NK-92 treated with Interleukin-12 subunit alpha and Interleukin-12 subunit beta, amount 100 ng/mL, for 24 hours (cell line): ENCODE measurements at regions not wholly inside any gene's neighbourhood (a gene's known extent, or its start where the extent isn't known, plus 50 kb on each side); places are given as distances from the start of the nearest gene placed in this dataset.
"Not testable (repeated sequence)": the region's sequence is repeated elsewhere in the genome, so short reads cannot be mapped to it uniquely, and the experiment has no call there.

Source experiments
- DNase-seq: peaks from one replicate; lab custom pipeline; 2025; lab: John Stamatoyannopoulos, UW

DNA sequence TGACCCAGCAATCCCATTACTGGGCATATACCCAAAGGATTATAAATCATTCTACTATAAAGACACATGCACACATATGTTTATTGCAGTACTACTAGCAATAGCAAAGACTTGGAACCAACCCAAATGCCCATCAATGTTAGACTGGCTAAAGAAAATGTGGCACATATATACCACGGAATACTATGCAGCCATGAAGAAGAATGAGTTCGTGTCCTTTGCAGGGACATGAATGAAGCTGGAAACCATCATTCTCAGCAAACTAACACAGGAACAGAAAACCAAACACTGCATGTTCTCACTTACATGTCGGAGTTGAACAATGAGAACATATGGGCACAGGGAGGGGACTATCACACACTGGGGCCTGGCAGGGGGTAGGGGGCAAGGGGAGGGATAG lies 183.0 kb downstream of the HACE1 start:
- not testable (repeated sequence) for DNase-seq

DNA sequence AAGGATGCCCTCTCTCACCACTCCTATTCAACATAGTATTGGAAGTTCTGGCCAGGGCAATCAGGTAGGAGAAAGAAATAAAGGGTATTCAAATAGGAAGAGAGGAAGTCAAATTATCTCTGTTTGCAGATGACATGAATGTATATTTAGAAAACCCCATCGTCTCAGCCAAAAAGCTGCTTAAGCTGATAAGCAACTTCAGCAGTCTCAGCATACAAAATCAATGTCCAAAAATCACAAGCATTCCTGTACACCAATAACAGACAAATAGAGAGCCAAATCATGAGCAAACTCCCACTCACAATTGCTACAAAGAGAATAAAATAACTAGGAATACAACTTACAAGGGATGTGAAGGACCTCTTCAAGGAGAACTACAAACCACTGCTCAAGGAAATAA lies 184.6 kb downstream of the HACE1 start:
- DNase-seq = not testable (repeated sequence)

DNA sequence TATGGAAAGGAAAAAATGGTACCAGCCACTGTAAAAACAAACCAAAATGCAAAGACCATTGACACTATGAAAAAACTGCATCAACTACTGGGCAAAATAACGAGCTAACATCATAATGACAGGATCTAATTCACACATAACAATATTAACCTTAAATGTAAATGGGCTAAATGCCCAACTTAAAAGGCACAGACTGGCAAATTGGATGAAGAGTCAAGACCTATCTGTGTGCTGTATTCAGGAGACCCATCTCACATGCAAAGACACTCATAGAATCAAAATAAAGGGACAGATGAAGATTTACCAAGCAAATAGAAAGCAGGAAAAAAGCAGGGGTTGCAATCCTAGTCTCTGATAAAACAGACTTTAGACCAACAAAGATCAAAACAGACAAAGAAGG lies 186.6 kb downstream of the HACE1 start:
- DNase-seq = not testable (repeated sequence)

DNA sequence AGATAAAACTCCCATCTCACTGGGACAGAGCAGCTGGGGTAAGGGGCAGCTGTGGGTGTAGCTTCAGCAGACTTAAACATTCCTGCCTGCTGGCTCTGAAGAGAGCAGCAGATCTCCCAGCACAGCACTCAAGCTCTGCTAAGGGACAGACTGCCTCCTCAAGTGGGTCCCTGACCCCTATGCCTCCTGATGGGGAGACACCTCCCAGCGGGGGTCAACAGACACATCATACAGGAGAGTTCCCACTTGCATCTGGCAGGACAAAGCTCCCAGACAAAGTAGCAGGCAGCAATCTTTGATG lies 188.2 kb downstream of the HACE1 start:
- not testable (repeated sequence) for DNase-seq

DNA sequence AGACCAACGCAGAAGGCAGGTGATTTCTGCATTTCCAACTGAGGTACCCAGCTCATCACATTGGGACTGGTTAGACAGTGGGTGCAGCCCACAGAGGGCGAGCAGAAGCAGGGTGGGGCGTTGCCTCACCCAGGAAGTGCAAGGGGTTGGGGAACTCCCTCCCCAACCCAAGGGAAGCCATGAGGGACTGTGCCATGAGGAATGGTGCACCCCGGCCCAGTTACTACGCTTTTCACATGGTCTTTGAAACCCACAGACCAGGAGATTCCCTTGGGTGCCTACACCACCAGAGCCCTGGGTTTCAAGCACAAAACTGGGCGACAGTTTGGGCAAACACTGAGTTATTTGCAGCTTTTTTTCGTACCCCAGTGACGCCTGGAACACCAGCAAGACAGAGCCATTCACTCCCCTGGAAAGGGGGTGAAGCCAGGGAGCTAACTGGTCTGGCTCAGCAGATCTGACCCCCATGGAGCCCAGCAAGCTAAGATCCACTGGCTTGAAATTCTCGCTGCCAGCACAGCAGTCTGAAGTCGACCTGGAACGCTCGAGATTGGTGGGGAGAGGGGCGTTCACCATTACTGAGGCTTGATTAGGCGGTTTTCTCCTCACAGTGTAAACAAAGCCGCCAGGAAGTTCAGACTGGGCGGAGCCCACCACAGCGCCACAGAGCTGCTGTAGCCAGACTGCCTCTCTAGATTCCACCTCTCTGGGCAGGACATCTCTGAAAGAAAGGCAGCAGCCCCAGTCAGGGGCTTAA lies 188.7 kb downstream of the HACE1 start:
- DNase-seq = not testable (repeated sequence)

DNA sequence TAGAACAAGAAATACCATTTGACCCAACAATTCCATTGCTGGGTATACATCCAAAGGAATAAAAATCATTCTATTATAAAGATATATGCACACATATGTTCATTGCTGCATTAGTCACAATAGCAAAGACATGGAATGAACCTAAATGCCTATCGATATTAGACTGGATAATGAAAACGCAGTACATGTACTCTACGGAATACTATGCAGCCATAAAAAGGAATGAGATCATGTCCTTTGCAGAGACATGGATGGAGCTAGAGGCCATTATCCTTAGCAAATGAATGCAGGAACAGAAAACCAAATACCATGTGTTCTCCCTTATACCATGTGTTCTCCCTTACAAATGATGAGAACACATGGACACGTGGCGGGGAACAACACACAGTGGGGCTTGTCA lies 190.2 kb downstream of the HACE1 start:
- DNase-seq = no peak

DNA sequence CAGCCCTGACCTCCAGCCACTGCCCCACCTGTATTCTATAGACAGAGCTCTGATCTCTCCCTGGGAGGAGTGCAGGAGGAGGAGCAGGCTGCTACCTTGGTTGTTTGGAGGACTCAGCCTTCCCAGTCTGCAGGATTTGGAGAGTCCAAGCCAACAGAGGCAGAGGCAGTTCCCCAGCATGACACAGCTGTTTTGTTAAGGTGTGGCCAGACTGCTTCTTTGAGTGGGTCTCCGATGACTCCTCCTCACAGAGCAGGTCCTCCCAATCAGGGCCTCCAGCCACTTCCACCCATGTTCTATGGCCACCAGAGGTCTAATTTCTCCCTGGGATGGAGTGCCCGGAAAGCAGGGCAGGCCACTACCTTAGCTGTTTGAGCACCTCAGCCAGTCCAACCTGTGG lies 203.5 kb downstream of the HACE1 start:
- DNase-seq = no peak

DNA sequence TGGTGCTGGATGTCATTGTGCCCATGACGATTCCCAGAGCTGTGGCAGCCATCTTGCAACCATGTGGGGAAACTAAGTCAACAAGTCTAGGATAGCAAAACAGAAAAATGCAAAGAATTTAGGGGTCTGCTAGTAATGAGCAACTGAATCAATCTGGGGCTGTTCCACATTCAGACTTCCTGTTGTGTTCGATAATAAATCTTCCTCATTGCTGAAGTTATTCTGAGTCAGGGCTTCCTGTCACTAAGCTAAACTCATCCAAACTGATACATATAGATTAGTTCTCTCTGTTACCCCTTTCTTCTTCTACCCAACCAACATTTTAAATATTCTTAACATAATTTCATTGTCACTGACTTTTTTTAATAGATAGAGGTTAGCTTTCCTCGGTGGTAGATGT lies 205.9 kb downstream of the HACE1 start:
- no peak for DNase-seq

DNA sequence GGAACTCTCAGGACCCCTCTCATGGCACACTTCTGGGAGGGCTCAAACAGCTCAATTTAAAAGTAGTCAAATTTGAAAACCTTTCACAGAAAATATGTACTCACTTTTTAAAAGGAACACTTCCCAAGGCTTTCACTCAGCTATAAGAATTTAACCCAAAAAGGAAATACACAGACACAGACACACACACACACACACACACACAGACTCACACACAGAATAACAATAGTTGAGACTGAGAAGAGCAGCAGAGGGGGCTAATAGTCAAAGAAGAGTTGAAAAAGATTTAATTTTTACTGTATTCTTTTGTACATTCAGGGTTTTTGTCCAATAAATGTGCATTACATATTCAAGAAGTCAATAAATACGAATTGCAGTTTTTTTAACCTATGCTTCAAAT lies 211.4 kb downstream of the HACE1 start:
- DNase-seq = no peak

DNA sequence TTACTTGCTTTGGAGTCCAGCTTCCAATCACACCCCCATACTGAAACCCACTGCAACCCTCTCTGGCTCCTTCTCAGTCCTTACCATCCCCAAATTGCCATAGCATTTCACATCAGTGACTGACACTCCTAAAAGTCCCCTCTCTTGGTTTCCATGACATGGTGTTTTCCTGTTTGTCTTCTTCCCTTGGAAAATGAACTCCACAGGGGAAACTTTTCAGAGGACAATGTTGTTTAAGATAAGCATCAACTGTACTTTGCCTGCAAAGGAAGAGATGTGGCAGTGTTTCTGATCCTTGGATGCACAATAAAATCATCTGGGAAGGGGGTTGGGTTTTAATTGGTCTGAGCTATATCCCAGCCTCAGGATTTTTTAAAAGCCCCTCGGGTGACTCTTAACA lies 214.9 kb downstream of the HACE1 start:
- no peak for DNase-seq

DNA sequence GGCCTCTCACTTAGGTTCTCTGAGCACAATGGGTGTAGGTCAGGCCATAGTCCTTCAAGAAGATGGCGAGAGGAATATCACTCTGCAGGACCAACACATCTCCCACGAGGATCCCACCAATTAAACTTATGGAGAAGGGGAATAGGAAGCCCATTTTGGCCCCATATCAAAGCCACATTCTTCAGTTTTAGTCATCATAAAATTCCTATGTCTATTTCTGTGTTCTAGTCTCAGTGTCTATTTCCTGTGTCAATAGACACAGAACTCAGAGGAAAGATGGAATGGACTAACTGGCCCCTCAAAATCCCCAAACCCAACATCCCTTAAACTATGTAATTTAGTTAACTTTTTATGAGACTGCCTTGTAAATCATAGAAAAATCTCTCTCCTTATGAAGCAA lies 216.8 kb downstream of the HACE1 start:
- no peak for DNase-seq

DNA sequence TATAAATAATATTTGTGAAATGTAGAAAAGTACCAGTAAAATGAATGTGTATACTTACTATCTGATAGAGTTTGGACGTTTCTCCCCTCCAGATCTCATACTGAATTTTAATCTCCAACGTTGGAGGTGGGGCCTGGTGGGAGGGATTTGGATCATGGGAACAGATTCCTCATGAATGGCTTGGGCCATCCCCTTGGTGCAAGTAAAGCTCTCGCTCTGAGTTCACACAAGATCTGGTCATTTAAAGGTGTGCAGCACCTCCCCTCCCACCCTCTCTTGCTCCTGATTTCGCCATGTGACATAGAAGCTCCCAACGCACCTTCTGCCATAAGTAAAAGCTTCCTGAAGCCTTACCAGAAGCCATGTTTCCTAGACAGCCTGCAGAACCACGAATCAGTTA lies 219.0 kb downstream of the HACE1 start:
- no peak for DNase-seq

DNA sequence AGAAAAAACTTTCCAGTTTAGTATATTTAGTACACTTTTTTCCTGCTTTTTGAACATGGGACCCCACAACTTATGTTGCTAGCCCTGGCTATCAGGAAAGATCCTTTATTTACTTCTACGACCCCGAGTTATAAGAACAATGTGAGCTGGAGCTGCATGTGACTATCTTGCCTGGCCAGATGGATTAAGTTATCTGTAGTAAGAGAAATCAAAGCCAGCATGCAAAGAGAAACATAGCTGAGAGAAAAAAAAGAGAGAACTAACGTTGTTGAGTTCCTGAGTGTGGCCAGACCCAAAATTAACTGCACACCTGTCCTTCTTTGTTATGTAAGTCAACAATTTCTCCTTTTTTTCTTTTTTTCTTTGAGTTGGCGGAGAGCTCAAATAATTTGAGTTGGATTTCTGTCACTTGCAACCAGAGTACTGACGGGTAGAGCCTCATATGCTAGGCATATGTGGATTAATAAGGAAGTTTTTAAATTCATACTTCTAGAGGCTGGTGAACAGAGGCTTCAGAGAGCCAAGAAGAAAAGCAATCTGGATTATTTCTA lies 219.5 kb downstream of the HACE1 start:
- no peak for DNase-seq

DNA sequence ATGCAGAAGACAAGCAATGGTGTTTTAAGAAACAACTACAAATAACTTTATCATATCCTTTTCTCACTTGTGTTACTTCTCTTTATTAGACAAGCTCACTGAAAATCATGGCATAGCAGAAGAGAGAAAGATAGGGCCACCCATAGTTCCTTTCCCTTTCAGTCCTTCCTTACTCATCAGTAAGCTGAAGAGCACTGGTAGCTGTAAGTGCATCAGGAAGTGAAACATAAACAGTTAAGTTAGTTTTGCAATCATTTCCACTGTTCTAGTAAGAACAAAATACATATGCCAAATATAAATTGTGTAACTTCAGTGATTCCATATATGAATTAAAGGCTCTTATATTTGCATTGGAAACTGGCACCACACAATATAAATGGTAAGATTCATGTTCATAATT lies 220.1 kb downstream of the HACE1 start:
- DNase-seq = no peak

DNA sequence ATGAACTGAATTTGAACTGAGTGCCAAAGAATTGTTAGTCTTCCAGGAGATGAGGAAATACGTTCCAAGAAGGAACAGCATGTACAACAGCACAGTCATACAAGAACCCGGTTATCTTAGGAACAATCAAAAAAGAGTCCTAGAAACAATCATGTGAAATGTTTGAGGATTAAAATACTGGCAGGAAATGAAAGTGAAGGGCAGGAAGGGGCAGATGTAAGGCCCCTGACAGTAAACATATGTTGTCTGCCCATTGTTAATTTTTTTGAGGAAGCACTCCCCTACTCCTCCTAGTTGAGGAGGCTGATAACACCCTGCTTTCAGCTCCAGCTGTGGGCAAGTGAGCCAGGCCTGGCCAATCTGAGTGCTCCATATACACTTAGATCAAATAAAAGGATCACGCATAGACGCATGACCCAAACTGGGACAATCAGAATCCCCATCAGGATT lies 220.9 kb downstream of the HACE1 start:
- no peak for DNase-seq

DNA sequence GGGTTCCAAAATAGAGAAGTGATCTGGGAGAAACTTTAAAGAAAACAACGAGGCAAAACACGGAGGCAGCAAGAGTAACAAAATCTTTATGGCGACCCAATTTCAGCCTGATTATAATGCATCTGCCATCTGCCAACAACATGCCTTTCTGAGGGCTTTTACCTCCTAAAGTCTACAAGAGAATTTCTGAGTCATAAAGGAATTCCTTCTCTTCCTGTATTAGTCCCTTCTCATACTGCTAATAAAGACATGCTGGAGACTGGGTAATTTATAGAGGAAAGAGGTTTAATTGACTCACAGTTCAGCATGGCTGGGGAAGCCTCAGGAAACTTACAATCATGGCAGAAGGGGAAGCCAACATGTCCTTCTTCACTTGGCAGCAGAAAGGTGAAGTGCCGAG lies 226.6 kb downstream of the HACE1 start:
- no peak for DNase-seq

DNA sequence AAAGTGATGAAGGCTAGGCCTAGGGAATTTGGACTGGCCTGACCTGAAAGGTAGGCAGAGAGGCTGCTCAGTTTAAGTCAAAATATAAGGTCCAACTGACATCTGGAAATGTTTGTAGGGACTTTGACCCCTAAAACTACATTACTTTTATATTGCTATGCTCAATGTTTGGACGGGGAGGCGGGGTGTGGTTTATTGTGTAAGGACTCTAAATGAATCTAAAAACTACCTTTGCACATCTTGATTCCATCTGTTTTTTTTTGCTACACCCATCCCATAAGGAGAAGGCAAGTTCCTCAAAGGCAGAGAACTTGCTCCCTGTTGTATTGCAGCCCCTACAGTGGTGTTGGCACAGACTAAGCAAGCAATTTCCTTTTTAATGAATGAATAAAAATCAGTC lies 227.1 kb downstream of the HACE1 start:
- DNase-seq = no peak

DNA sequence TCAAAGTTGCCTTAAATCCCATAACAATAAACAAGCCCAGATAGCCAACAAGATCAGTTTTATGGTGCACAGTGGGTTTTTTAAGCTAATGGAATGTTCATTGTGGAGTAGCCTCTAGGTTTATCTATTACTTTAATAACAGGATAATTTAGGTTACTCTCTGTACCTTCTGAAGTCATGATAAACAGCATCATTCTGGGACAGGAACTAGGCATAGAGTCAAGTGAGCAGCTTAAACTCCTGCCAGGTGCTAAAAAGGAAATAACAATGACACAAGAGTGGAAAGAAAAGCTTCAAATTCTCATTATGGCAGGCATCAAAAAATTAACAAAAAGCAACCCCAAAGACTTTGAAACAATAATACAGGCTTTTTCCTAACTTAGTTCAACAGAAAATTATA lies 228.8 kb downstream of the HACE1 start:
- no peak for DNase-seq

DNA sequence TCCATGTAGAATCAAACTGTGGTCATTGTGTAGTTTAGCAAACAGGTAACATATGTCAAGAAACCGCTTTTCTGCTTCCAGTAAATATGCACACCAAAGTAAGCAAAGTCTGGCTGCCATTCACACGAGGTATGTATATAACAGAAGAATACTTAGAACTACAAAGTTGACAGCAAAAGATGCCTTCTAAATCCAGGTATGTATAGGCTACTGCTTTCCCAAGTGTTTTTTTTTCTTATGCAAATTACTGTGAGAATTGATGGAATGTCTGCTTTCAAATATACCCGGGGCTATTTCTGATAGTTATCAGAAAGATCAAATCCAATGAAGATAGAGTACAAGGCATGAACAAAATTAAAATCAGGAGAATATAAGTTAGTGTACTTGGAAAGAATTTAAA lies 229.2 kb downstream of the HACE1 start:
- DNase-seq = no peak

DNA sequence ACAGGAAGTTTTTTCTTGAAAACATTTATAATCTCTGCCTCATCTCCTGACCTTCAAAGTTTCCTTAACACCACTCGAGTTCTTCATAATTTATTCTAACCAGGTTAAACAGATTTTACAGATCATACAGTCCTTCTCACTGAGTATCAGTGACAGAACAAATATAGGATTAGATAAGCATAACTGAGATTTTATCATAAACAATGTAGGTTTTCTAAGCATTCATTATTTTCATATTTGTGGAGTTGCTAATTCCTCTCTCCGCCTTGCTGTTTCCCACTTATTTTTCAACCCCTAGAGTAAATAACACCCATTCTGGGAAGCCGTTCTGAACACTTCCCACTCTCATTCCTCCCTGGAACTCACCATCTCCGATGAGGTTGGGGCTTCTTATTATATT lies 229.9 kb downstream of the HACE1 start:
- no peak for DNase-seq

DNA sequence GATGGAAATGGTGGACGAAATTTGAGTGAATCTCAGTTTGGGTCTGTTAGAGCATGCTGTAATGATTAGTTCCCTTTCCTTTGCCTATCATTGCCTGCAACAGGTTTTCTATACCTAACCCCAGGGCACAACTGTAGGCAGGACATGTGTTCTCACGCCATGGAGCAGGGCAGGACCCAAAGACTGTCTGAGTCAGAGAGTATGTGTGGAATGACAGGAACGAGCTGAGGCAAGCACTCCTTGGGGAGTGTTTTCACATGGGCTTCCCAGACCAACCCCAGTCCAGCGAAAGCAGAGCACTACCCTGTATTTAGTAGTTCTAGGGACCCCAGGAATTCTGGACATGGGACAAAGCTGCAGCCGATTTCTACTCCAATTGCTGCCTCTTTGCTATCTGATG lies 234.2 kb downstream of the HACE1 start:
- DNase-seq = no peak

DNA sequence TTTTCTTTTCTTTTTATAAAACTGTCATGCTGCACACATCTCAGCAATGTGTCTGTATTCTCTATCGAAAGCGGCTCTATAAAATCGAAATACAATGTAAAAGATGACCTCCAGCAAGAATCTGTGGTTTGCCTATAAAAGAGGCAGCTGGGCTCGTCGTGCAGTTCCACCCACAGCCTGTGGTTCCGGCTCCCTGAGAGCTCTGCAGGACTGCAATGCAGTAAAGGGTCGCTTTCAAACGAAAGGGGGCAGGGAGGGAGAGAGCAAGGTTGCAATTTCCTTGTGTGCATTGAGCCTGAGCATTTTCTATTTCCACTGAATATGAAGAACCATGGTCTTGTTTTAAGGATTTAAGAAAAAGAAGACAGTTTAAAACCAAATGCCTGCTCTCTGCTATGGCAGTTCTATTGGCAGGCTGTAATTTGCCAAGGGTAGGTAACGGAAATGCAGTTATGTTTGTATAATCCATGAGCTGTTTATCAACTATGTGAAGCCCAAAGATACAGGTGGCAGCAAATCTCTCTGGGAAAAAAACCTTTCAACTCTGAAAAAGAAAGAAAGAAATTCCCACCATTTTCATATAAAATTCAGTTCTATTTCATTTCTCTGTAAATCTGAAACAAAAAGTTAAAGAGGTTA lies 236.5 kb downstream of the HACE1 start:
- DNase-seq = no peak

DNA sequence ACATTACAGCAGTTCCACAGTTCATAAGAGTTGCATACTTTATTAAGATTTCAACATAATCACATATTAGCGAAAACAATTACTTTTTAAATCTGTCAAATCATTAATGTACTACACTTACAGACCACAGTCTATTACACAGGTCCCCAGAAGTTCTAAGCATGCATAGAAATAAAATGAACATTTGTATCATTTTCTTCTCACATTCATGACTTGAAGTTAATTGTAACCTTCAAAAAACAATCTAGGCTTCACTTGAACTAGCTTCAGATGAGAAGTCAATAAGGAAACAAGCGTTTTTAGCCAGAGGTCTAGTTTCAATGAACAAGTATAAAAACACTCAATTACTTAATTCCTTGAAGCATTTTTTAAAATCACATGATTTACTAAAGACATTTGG lies 238.3 kb downstream of the HACE1 start:
- DNase-seq = no peak

DNA sequence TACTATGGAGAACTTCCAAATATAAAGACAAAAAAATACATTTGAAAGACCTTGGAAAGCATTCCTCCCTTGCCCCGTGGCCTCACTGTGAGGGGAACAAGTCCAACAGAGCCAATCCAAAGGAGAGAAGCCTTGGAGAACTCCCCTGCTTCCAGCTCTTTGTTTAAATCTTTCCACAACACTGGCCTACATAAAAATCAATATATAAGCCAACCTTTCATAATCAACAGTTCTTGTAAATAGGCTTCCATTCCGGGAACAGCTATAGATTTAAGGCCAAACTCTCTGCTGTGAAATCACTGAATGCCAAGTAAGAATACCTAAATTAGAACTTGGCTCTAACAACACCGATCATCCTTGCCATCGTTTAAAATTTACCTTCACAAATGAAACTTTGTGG lies 242.1 kb downstream of the HACE1 start:
- DNase-seq = no peak
